A549 (cell line): ENCODE measurements at regions not wholly inside any gene's neighbourhood (a gene's known extent, or its start where the extent isn't known, plus 50 kb on each side); places are given as distances from the start of the nearest gene placed in this dataset.

Experiments used
- ATAC-seq, 2 experiments: fragments of 200-7000 bp in 1 of 2; fragments of >200 bp in 1 of 2; cut with Nextera tagmentation in 1 of 2; cut with Tn5 transposase in 1 of 2; 3 replicates each; pipeline versions ENCODE4 v1.8.0 to v1.9.1; 2018 to 2020; ENCODE audit warnings: mild to moderate bottlenecking in 1 of 2, moderate library complexity in 1 of 2
- CTCF ChIA-PET: fragments of 300-600 bp; sonication (Branson Sonifier 250); formaldehyde crosslinking; extraction: SDS; loops from one replicate; lab custom pipeline; 2021; ENCODE audit warnings: antibody characterized with exemption, inconsistent platforms; lab: Yijun Ruan, JAX
- POLR2A ChIA-PET: fragments of 350-600 bp; formaldehyde crosslinking; extraction: SDS; loops from one replicate; lab custom pipeline; 2021; ENCODE audit warnings: antibody characterized with exemption, inconsistent platforms; lab: Yijun Ruan, JAX
- DNase-seq, 2 experiments: peaks; one replicate each; pipeline versions ENCODE4 v3.0.0 to v3.0.0-alpha.2; 2011 to 2016; ENCODE audit warnings: low read depth in 1 of 2, low spot score in 1 of 2
- FAIRE-seq: peaks from 2 replicates; lab custom pipeline; 2011; peaks lifted over from hg19 to GRCh38; lab: Jason Lieb, UNC
- H3K27ac ChIP-seq, 2 experiments: fragments of >200 bp; sonication (Bioruptor Twin); formaldehyde crosslinking; 3 replicates each; pipeline ENCODE4 v1.5.1; 2016 to 2017
- H3K4me1 ChIP-seq: fragments of >200 bp; sonication (Bioruptor Twin); formaldehyde crosslinking; 3 replicates; pipeline ENCODE4 v1.6.1; 2016
- H3K4me2 ChIP-seq: fragments of >200 bp; sonication (Bioruptor Twin); formaldehyde crosslinking; 3 replicates; pipeline ENCODE4 v1.6.1; 2016
- H3K4me3 ChIP-seq: fragments of >200 bp; sonication (Bioruptor Twin); formaldehyde crosslinking; 3 replicates; pipeline ENCODE4 v1.5.1; 2016
- H3K9me3 ChIP-seq: fragments of >200 bp; sonication (Bioruptor Twin); formaldehyde crosslinking; 3 replicates; pipeline ENCODE4 v1.6.1; 2016
- CBX8 ChIP-seq: fragments of 200-600 bp; sonication (generic); IDR thresholded peaks from 2 replicates; pipeline ENCODE4 v1.6.1; 2016
- CEBPB ChIP-seq, 2 experiments: fragments of >200 bp in 1 of 2; sonication (Bioruptor Twin) in 1 of 2; formaldehyde crosslinking in 1 of 2; IDR thresholded peaks; 2 replicates each; pipeline ENCODE4 v1.6.1; 2012 to 2016
- CHD2 ChIP-seq: fragments of 150-350 bp; IDR thresholded peaks from 2 replicates; pipeline ENCODE4 v1.6.1; 2014; ENCODE audit warnings: low read length; ENCODE audit not compliant: partially characterized antibody
- CHD4 ChIP-seq: fragments of 200-600 bp; sonication (generic); IDR thresholded peaks from 2 replicates; pipeline ENCODE4 v1.6.1; 2016; ENCODE audit warnings: antibody characterized with exemption, mild to moderate bottlenecking, borderline replicate concordance
- EHMT2 ChIP-seq: fragments of 200-600 bp; sonication (generic); IDR thresholded peaks from 2 replicates; pipeline ENCODE4 v1.6.1; 2016; ENCODE audit warnings: antibody characterized with exemption, low read depth, mild to moderate bottlenecking, moderate library complexity
- ELK1 ChIP-seq: fragments of 150-350 bp; IDR thresholded peaks from 2 replicates; pipeline ENCODE4 v1.6.1; 2014; ENCODE audit warnings: low read depth, mild to moderate bottlenecking, low read length
- ESRRA ChIP-seq: fragments of 150-350 bp; IDR thresholded peaks from 2 replicates; pipeline ENCODE4 v1.6.1; 2014; ENCODE audit warnings: mild to moderate bottlenecking, low read length, borderline replicate concordance
- FOSB ChIP-seq: fragments of 250-450 bp; sonication (Bioruptor Pico); IDR thresholded peaks from 2 replicates; pipeline ENCODE4 v1.5.0; 2020; ENCODE audit warnings: mild to moderate bottlenecking, moderate library complexity
- HES2 ChIP-seq: fragments of >200 bp; sonication (Bioruptor Twin); formaldehyde crosslinking; IDR thresholded peaks from 2 replicates; pipeline ENCODE4 v1.6.1; 2016
- NFE2L2 ChIP-seq: fragments of 150-350 bp; conservative IDR thresholded peaks from 2 replicates; pipeline ENCODE4 v1.6.1; 2014; ENCODE audit warnings: low read length
- NPAS2 ChIP-seq: fragments of 250-450 bp; sonication (Bioruptor Pico); IDR thresholded peaks from 2 replicates; pipeline ENCODE4 v1.8.0; 2022; ENCODE audit warnings: mild to moderate bottlenecking, moderate library complexity, borderline replicate concordance
- POLR2AphosphoS2 ChIP-seq: conservative IDR thresholded peaks from 2 replicates; pipeline ENCODE4 v1.6.1; 2012; ENCODE audit warnings: low read length, improper control_type of control experiment, inconsistent platforms
- RARB ChIP-seq: fragments of 250-450 bp; sonication (Bioruptor Pico); IDR thresholded peaks from 2 replicates; pipeline ENCODE4 v1.8.0; 2021; ENCODE audit warnings: mild to moderate bottlenecking, moderate library complexity
- SREBF2 ChIP-seq: fragments of 450-650 bp; IDR thresholded peaks from 2 replicates; pipeline ENCODE4 v1.6.1; 2014; ENCODE audit warnings: mild to moderate bottlenecking, moderate library complexity
- ZC3H11A ChIP-seq: fragments of 450-650 bp; IDR thresholded peaks from 2 replicates; pipeline ENCODE4 v1.6.1; 2014; ENCODE audit warnings: antibody characterized with exemption, mild to moderate bottlenecking
- ZNF302 ChIP-seq: fragments of 250-450 bp; sonication (Bioruptor Pico); IDR thresholded peaks from 2 replicates; pipeline ENCODE4 v1.9.0; 2021; ENCODE audit warnings: inconsistent platforms, mild to moderate bottlenecking, moderate library complexity
- ZSCAN20 ChIP-seq: fragments of 250-450 bp; sonication (Bioruptor Pico); IDR thresholded peaks from 2 replicates; pipeline ENCODE4 v1.8.0; 2022; ENCODE audit warnings: mild to moderate bottlenecking, moderate library complexity
- WGBS: methylation state at CpG from one replicate; pipeline ENCODE4 v1.1.6; 2017; ENCODE audit errors: missing lambda C conversion rate; 5-methylcytosine and 5-hydroxymethylcytosine counted together
- TF ChIP-seq, protein P1 (sequence below): fragments of >200 bp; sonication (Bioruptor Twin); formaldehyde crosslinking; IDR thresholded peaks from 3 replicates; pipeline ENCODE4 v1.6.1; 2016
- TF ChIP-seq, protein P2 (sequence below): IDR thresholded peaks from 2 replicates; pipeline ENCODE4 v1.6.1; 2012
- TF ChIP-seq, protein P3 (sequence below): fragments of 450-650 bp; IDR thresholded peaks from 2 replicates; pipeline ENCODE4 v1.6.1; 2014; ENCODE audit warnings: antibody characterized with exemption
- TF ChIP-seq, protein P4 (sequence below): fragments of 250-450 bp; sonication (Bioruptor Pico); IDR thresholded peaks from 2 replicates; pipeline ENCODE4 v1.5.0; 2021; ENCODE audit warnings: mild to moderate bottlenecking, moderate library complexity, borderline replicate concordance

DNA sequence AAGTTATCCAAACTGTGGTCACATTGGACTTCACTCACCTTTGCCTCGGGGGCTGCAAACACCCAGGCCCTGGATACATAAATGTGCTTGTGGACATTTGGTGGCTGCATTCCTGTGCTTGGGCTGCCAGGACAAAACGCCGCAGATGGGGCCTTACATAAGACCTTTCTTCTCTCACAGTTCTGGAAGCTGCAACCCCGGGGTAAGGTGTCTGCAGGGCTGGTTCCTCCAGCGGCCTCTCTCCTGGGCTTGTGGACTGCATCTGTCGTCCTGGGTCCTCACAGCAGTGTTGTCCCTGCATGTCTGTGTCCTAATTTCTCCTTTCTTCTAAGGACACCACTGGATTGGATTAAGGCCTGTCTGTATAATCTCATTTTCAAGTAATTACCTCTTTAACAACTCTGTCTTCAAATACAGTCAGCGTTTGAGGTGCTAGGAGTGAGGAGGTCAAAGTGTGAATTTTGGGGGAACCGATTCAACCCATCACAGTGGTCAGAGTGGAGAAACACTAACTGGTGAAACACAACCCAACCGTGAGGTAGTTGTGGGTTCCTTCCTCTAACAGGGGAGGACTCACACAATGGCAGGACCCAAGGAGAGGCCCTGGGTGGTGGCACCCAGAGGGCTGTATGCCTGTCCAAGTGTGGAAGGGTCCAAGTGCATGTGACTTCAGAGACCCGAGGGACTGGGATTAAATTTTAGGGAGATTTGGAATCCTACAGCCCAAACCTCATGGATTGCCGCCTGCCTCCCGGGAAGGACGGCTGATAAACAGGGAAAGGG lies 415.6 kb downstream of the IRX2 start (continued):
- TF ChIP-seq, protein P1, sequence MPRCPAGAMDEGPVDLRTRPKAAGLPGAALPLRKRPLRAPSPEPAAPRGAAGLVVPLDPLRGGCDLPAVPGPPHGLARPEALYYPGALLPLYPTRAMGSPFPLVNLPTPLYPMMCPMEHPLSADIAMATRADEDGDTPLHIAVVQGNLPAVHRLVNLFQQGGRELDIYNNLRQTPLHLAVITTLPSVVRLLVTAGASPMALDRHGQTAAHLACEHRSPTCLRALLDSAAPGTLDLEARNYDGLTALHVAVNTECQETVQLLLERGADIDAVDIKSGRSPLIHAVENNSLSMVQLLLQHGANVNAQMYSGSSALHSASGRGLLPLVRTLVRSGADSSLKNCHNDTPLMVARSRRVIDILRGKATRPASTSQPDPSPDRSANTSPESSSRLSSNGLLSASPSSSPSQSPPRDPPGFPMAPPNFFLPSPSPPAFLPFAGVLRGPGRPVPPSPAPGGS: no peak

GRCh38 chr5:2335125-2335732 lies 416.2 kb downstream of the IRX2 start:
- no peak for TF ChIP-seq CBX8
- TF ChIP-seq NFE2L2: no peak
- no peak for TF ChIP-seq EHMT2
- TF ChIP-seq RARB (CRISPR knock-in tag): no peak
- no peak for TF ChIP-seq CHD2
- TF ChIP-seq HES2: no peak
- TF ChIP-seq ELK1: no peak
- no peak for TF ChIP-seq POLR2AphosphoS2
- TF ChIP-seq, protein P2, sequence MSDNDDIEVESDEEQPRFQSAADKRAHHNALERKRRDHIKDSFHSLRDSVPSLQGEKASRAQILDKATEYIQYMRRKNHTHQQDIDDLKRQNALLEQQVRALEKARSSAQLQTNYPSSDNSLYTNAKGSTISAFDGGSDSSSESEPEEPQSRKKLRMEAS: no peak
- Histone ChIP-seq H3K4me2 (no peak overlapping the region), H3K4me3 (no peak overlapping the region), H3K27ac (no peak overlapping the region), H3K4me1 (no peaks in the 10 kb centered on the region), H3K9me3 (no peaks in the 10 kb centered on the region)
- no peak for DNase-seq
- no peak for FAIRE-seq
- ATAC-seq: no peak
- ChIA-PET CTCF (no interaction called here), POLR2A (no interaction called here)
- 59% methylated on average over 18 of the region's 21 CpGs for WGBS

GRCh38 chr5:2334719-2335118 lies 416.8 kb downstream of the IRX2 start:
- Histone ChIP-seq H3K9me3 (no peaks in the 10 kb centered on the region), H3K4me2 (no peak overlapping the region), H3K4me1 (no peaks in the 10 kb centered on the region), H3K4me3 (no peak overlapping the region), H3K27ac (no peak overlapping the region)
- ATAC-seq: no peak
- no peak for DNase-seq
- no peak for FAIRE-seq
- CTCF ChIA-PET: no interaction called here
- WGBS: 33% methylated on average over 17 of the region's 24 CpGs
- POLR2A ChIA-PET: no interaction called here
- TF ChIP-seq CBX8 (no peak), SREBF2 (no peak), NPAS2 (no peak), ESRRA (no peak), CEBPB (IDR thresholded peaks at IDR 0.05) (no peak), ZNF302 (CRISPR knock-in tag) (no peak), ZC3H11A (no peak), FOSB (no peak), CHD4 (no peak), RARB (CRISPR knock-in tag) (no peak), ZSCAN20 (no peak)
- TF ChIP-seq, protein P2: no peak
- TF ChIP-seq, protein P3, sequence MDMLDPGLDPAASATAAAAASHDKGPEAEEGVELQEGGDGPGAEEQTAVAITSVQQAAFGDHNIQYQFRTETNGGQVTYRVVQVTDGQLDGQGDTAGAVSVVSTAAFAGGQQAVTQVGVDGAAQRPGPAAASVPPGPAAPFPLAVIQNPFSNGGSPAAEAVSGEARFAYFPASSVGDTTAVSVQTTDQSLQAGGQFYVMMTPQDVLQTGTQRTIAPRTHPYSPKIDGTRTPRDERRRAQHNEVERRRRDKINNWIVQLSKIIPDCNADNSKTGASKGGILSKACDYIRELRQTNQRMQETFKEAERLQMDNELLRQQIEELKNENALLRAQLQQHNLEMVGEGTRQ: no peak
- TF ChIP-seq, protein P4, sequence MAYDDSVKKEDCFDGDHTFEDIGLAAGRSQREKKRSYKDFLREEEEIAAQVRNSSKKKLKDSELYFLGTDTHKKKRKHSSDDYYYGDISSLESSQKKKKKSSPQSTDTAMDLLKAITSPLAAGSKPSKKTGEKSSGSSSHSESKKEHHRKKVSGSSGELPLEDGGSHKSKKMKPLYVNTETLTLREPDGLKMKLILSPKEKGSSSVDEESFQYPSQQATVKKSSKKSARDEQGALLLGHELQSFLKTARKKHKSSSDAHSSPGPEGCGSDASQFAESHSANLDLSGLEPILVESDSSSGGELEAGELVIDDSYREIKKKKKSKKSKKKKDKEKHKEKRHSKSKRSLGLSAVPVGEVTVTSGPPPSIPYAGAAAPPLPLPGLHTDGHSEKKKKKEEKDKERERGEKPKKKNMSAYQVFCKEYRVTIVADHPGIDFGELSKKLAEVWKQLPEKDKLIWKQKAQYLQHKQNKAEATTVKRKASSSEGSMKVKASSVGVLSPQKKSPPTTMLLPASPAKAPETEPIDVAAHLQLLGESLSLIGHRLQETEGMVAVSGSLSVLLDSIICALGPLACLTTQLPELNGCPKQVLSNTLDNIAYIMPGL (CRISPR knock-in tag): no peak
